Keratinocyte (primary cell): ENCODE measurements at regions not wholly inside any gene's neighbourhood (a gene's known extent, or its start where the extent isn't known, plus 50 kb on each side); places are given as distances from the start of the nearest gene placed in this dataset.

ENCODE experiments used
- EZH2 ChIP-seq: IDR thresholded peaks from one replicate; pipeline ENCODE4 v1.6.1; 2012; ENCODE audit warnings: inconsistent platforms, mild to moderate bottlenecking, low read length, moderate library complexity
- TF ChIP-seq, protein P1 (sequence below), 3 experiments: IDR thresholded peaks in 1 of 3; conservative IDR thresholded peaks in 1 of 3; optimal IDR thresholded peaks in 1 of 3; 2 replicates in 2 of 3; 3 replicates in 1 of 3; pipeline versions ENCODE3 to v1.5.1; 2011; ENCODE audit warnings: low read length in 3 of 3, mild to moderate bottlenecking in 3 of 3, moderate library complexity in 2 of 3, control low read depth in 1 of 3, inconsistent platforms in 1 of 3; ENCODE audit not compliant: insufficient read depth in 2 of 3; ENCODE audit errors: extremely low read depth in 1 of 3

DNA sequence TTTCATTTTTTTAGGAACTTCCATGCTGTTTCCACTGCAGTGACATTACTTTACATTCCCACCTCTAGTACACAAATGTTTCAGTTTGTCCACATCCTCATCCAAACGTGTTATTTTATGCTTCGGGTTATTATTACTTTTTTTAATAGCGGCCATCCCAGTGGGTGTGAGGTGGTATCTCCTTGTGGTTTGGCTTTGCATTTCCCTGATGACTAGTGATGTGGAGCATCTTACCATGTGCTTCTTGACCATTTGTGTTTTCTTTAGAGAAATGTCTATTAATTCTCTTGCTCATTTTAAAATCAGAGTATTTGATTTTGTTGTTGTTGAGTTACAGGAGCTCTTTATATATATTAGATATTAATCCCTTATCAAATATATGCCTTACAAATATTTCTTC lies 70.3 kb upstream of the ANO1 start:
- TF ChIP-seq, protein P1, sequence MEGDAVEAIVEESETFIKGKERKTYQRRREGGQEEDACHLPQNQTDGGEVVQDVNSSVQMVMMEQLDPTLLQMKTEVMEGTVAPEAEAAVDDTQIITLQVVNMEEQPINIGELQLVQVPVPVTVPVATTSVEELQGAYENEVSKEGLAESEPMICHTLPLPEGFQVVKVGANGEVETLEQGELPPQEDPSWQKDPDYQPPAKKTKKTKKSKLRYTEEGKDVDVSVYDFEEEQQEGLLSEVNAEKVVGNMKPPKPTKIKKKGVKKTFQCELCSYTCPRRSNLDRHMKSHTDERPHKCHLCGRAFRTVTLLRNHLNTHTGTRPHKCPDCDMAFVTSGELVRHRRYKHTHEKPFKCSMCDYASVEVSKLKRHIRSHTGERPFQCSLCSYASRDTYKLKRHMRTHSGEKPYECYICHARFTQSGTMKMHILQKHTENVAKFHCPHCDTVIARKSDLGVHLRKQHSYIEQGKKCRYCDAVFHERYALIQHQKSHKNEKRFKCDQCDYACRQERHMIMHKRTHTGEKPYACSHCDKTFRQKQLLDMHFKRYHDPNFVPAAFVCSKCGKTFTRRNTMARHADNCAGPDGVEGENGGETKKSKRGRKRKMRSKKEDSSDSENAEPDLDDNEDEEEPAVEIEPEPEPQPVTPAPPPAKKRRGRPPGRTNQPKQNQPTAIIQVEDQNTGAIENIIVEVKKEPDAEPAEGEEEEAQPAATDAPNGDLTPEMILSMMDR (optimal IDR thresholded peaks at IDR 0.05 in 1 of 3, IDR thresholded peaks at IDR 0.05 in 1 of 3, conservative IDR thresholded peaks at IDR 0.05 in 1 of 3; ENCODE audit: extremely low read depth in 1 of 3, insufficient read depth in 2 of 3, low read length in 3 of 3), result no peak
- no peak for TF ChIP-seq EZH2
